NCI-H526 treated with DMSO at 0.1 percent for 48 hours (cell line): ENCODE measurements at regions not wholly inside any gene's neighbourhood (a gene's known extent, or its start where the extent isn't known, plus 50 kb on each side); places are given as distances from the start of the nearest gene placed in this dataset.
"Not testable (repeated sequence)": the region's sequence is repeated elsewhere in the genome, so short reads cannot be mapped to it uniquely, and the experiment has no call there.

ENCODE experiments used
- DNase-seq: peaks from one replicate; lab custom pipeline; 2025; lab: John Stamatoyannopoulos, UW

DNA sequence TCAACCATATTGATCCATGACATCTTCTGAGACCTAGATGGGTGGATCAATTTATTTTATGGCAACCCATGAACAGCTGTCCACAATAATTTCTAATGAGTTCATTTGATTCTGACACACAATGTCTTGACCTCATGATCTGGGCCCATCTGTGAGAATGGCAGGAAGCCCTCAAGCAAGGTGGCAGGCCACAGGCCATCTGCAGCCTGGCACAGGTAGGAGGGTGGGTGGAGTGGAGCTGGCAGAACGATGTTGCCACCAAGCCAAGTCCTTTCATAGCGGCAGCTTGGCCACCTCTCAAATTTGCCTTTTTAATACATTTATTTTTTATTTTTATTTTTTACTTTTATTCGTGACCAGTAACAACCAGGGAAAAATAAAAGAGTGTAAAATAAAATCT is 1181.6 kb upstream of the SORCS1 start:
- no peak for DNase-seq

DNA sequence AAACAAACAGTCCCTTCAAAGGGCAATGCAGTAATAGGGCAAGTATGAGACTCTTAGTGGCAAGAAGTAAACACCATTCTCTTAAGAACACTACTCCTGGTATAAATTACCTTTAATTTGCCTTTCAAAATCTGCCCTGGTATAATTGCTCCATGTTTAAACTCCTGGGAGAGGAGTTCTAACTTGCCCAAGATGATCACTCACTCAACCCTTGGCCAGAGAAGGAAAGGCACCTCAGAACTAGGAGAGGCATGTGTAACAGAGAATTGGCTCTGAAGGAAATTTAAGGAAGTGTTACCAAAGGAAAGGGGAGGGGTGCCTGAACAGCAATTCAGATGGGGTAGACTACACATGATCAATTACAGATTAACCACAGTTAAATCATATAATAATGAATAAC is 1173.6 kb upstream of the SORCS1 start:
- no peak for DNase-seq

DNA sequence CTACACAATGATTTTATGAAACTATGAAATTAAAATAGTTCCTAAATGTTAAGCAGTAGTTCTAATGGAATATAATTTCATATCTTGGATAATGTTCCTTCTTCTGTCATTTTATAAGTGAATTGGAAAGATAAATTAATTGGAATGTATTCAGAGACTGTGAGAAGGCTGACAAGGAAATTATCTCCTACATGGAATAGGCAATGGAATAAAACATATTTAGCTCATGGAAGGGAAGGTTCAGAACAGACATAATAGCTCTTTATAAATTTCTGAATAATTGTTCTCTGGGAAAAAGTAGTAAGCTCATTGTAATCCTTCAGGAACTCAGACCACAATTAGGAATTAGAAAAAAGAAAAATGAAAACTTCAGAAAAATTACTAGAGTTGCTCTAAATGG is 1172.3 kb upstream of the SORCS1 start:
- no peak for DNase-seq

- no peak for DNase-seq
These were observed 1163.2 kb upstream of the SORCS1 start for GRCh38 chr10:108327706-108328105.

- DNase-seq = no peak
These were observed 1158.8 kb upstream of the SORCS1 start for GRCh38 chr10:108323274-108323798.

GRCh38 chr10:108319434-108320222 is 1155.1 kb upstream of the SORCS1 start:
- no peak for DNase-seq

DNA sequence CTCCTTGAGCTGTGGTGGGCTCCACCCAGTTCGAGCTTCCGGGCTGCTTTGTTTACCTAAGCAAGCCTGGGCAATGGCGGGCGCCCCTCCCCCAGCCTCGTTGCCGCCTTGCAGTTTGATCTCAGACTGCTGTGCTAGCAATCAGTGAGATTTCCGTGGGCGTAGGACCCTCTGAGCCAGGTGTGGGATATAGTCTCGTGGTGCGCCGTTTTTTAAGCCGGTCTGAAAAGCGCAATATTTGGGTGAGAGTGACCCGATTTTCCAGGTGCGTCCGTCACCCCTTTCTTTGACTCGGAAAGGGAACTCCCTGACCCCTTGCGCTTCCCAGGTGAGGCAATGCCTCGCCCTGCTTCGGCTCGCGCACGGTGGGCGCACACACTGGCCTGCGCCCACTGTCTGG is 1151.1 kb upstream of the SORCS1 start:
- not testable (repeated sequence) for DNase-seq

GRCh38 chr10:108307925-108308312 is 1143.4 kb upstream of the SORCS1 start:
- no peak for DNase-seq

DNA sequence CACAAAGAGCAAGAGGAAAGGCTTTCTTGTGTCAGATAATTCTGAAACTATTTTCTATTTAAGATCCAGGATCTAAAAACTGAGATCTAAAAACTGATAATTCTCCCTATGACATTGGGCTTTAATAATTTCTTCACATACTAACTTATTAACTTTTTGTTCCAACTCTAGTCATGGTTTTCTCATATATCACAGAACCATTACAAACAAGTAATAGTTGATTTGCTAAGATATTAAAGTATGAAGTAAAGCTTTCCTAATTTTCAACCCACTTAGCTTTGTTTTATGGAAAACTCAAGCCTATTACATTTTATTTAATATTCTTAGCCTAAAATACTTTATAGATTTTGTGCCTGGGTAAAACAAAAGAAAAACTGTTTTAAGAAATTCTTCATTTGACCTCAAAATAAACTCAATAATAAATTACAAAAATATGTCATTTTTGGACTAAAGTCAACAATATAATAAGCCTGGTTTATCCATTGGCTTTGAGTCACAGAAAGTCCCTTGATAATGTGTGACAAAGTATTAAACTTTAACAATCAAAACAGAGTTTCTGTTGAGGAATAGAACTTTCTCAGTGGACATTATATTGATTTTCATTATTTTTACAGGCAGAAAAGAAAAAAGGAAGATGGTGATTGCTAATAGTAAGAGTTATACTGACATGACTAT is 1142.9 kb upstream of the SORCS1 start:
- DNase-seq = no peak

DNA sequence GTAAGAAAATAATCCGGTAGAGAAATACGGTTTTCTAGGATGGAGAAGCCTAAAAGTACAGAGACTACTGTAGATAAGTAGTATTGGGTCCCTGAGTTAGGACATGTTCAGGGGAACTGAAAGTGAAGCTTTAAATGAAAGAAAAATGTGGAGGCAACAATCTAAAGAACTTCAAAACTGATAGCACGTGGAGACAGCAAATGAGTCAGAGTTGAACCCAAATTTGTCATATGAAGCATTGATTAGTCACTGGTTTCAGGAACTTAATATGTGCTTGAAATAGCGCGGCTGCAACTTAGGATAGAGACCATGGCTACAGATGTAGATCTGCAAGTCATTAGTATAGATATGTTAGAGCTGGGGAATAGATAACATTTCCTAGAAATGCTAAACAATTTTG is 1138.6 kb upstream of the SORCS1 start:
- DNase-seq = no peak

DNA sequence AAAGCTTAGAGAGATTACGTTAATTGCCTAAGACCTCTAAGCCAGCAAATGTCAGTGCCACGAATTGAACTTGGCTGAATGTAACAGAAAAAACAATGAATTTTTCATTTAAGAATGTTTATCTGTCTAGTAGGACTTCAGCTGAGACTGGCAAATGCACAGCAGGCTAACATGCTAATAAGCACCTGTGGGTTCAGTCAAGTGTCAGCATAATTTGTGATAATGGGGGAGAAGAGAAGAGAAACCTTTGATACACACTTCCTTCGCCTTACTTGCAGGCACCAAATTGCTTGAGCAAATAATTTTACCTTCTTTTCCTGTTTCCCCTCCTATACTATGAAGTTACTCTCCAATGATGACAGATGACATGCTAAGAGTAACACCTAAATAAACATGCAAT is 1136.5 kb upstream of the SORCS1 start:
- peak; percentile 6 for DNase-seq

GRCh38 chr10:108290823-108291222 is 1126.3 kb upstream of the SORCS1 start:
- no peak for DNase-seq

- no peak for DNase-seq
These were observed 1111.6 kb upstream of the SORCS1 start for GRCh38 chr10:108275895-108276685.

GRCh38 chr10:108260383-108260906 is 1095.9 kb upstream of the SORCS1 start:
- DNase-seq = no peak

GRCh38 chr10:108254089-108254488 is 1089.6 kb upstream of the SORCS1 start:
- DNase-seq = no peak

- DNase-seq = no peak
These were observed 1088.3 kb upstream of the SORCS1 start for GRCh38 chr10:108252771-108253170.

GRCh38 chr10:108250936-108251620 is 1086.6 kb upstream of the SORCS1 start:
- no peak for DNase-seq

DNA sequence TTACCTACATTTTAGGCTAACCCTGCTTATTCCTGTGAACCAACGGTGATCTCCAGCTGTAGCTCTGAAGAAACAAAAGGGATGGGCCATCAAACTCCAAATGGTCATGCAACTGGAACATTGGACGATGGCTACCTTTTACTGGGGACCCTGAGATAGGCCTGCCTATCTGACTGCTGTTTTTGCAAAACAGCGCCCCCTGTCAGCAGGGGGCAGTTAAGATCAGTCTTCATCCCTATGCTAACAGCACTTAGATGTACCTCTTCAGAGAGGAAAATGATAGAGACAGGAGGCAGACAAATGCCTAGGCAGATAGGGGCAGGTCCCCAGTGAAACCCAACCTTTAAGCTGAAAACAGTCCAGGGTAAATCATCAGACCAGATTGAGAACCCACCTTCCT is 1085.4 kb upstream of the SORCS1 start:
- no peak for DNase-seq

- no peak for DNase-seq
These were observed 1080.1 kb upstream of the SORCS1 start for GRCh38 chr10:108244443-108245228.

DNA sequence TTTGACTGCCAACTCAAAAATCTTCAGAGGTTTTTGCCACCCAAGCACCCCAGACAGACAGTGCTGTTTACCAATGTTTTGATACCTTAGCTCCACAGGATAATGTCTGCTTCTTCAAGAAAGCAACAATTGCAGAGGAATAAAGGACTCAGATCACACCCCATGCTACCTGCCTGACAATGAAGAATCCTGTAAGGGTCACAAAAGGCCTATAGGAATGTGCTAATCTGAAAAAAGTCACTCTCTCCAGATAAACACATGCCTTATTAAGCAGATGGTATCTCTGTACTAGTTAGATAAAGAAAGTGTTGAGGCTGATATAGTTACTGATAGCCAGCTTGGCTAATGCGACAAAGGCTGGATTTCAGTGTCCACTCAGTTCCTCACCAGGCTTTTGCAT is 1076.7 kb upstream of the SORCS1 start:
- no peak for DNase-seq

GRCh38 chr10:108238261-108238660 is 1073.8 kb upstream of the SORCS1 start:
- DNase-seq = no peak
